ENCODE measurements at regions not wholly inside any gene's neighbourhood (a gene's known extent, or its start where the extent isn't known, plus 50 kb on each side); places are given as distances from the start of the nearest gene placed in this dataset.
A peak's percentile ranks its signal among the peaks of the same experiment; 100 is the strongest.

DNA sequence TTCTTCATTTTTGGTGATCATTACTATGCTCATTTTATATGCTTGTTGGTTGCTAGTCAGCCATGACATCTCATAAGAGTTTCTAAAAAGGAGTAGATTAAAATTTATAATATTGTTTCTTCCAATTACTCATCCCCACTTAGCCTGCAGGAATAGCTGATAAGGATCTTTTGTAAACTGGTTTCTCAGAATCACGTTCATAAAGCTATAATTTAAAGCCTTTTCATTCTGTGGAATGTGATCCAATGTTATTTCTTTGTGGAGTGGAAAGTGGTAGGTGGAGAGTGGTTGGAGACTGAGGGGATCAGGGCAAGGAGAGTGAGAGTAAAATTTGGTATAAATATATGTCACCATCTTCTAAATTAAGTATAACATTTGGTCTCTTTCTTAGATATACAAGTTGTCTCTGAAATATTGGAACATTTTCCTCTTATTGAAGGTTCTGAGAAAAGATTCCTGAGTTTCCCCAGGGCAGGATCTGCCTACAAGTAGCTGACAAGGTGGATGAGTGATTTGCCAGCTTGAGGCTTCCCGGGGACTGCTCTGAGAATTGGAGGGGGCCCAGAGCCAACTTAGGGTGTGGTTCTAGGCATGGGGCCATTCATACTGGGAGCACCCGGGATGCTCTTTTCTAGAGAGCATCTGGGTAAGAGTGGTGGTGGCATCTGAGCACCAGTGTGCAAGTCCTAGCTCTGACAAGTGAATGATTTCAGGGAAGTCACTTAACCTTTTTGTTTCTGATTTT is 116.4 kb downstream of the TBX19 start:
- ATAC-seq (no peak), DNase-seq (ENCODE audit: low spot score) (no peak)
- intact Hi-C loops (cut with DNase I): no loop called here

DNA sequence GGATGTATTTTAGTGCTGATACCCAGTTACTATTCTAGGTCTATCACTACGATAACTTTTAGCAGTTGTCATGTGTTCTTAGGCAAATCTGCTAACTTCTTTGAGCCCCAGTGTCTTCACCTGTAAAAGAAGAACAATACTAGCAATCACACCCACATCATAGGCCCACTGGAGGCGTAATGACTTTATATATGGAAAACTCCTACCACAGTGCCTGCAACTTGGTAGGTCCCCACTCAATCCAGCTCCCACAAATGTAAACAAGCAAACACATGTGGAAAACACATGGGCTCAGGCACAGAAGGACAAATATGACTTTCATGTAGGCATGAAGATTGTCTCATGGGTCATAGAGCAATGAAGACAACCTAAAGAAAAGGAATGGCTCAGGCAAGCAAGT is 115.8 kb downstream of the TBX19 start:
- no peak for DNase-seq (ENCODE audit: low spot score)
- ATAC-seq: no peak
- intact Hi-C loops (cut with DNase I): no loop called here

DNA sequence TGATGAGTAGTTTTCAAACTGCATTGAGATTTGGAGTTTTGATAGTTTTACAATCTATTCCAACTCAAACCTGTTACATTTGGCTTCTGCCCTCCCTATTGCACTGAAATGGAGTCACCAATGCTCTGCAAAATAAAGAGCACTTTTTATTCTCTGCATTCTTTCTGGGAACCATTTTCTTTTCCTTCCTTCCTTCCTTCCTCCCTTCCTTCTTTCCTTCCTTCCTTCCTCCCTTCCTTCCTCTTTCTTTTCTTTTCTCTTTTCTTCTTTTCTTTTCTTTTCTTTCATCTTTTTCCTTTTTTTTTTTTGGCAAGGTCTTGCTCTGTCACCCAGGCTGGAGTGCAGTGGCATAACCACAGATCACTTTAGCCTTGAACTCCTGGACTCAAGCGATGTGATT is 114.2 kb downstream of the TBX19 start:
- DNase-seq (ENCODE audit: low spot score) (no peak), ATAC-seq (no peak)
- intact Hi-C loops (cut with DNase I): no loop called here

DNA sequence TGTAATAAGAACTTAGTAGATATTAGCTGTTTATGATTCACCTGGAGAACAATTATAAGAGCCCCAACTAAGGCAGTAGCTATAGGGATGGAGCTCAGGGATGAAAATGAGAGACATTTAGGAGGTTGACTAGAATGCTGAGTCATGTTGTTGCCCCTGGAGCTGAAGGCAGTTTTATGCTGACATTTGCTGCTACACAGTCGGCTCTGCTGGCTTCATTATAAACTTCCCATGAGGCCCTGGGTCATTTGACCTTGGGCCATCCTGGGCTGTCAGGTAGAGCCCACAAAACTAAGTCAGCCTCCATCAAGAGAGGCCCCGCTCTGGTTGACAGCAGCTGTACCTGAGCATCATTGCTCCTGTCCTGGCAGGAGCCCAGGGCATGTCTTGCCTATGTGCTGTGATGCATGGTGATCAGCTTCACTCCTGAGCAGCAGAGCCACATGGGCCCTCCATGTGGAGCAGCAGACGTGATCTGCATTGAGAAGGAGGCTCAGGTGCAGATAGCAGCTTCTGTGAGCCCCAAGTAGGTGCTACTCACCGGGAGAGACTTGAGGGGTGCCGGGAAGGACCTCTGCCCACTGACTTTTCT is 112.4 kb downstream of the TBX19 start:
- no peak for DNase-seq (ENCODE audit: low spot score)
- intact Hi-C loops (cut with DNase I): no loop called here
- no peak for ATAC-seq

DNA sequence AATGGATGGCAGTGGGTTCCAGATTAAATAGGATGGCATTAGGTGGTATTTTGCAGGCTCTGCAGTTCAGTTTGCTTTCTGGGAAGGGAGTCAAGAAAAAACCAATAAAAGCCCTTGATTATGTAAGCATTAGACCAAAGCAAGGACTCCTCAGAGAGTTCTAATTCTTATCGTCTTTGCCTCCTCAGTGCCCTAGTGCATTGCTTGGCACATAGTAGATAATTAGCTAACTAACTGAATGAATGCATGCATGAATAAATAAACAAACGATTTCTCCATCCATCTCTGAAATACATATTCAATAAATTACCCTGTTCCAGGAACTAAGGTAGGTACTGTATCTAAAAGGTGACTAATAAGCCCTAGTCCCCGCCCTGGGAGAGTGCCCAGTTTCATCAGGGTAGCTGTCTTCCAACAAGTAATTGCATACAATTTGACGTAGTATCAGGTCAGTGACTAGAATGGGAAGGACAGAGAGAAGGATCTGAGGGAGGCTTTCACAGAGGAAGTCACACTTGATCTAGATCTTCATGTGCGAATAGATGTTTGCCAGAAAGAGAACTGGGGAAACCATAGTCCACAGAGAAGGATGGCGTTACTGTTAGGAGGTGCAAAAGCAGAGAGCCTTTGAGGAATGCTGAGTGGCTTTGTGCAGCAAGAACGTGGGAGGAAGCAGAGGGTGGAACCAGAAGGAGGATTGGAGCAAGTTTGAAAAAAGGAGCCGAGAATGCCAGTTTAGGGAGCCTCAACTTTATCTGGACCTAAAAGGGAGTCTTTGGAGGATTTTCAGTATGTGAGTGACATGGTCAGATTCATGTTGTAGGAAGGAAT is 111.4 kb downstream of the TBX19 start:
- ATAC-seq (no peak), DNase-seq (ENCODE audit: low spot score) (no peak)
- intact Hi-C loops (cut with DNase I): no loop called here

DNA sequence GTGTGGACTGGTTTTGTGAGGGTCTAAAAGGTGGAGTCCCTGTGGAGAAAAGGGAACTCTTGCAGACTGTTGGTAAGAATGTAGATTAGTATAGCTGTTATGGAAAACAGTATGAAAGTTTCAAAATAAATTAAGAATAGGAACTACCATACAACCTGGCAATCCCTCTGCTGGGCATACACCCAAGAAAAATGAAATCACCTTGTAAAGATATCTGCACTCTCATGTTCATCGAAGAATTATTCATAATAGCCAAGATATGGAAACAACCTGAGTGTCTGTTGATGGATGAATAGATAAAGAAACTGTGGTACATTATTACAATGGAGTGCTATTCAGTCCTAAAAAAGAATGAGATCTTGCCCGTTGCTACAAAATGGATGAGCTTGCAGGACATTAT is 109.6 kb downstream of the TBX19 start:
- DNase-seq (ENCODE audit: low spot score) (no peak), ATAC-seq (no peak)
- intact Hi-C loops (cut with DNase I): no loop called here

DNA sequence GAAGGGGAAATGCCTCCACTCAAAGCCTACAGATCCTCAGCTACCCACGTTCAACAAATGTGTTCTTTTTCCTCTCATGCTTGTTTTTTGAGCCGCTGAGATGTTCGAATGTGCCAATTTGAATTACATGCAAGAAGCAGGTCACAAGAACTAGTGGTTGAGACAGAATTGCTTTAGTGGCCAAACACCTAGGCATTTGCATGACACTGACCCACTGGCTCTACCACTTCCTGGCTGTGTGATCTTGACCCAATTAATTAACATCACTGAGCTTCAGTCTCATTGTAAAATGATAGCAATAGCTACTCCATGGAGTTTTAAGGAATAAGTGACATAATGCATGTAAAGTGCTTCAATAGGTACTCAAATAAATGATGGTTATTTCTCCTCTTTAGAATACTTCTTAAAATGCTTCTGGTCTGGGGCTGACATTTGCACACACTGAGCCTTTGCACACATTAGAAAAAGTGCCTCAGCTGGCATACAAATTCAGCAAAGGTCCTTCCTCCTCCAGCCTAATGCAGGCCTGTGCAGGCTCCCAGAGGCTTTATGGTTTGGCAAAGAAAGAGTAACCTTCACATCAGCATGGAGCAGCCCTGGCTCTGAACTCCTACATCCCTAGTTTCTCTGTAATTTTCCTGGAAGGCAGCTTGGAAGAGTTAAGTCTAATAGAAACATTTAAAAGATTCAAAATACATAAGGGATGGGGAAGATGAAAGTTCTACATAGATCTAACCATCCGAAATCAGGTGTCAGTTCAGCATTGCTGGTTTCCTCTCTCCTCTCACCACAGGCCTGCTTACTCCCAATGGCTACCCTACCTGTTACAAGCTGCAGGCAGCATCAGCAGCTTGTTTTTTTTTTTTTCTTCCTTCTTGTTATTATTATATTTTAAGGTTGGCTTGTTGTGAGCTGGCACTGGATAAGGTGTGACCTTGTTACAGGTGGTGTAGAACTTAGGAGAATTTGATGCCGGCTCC is 107.4 kb downstream of the TBX19 start:
- no peak for DNase-seq (ENCODE audit: low spot score)
- ATAC-seq: no peak
- intact Hi-C loops (cut with DNase I): no loop called here

DNA sequence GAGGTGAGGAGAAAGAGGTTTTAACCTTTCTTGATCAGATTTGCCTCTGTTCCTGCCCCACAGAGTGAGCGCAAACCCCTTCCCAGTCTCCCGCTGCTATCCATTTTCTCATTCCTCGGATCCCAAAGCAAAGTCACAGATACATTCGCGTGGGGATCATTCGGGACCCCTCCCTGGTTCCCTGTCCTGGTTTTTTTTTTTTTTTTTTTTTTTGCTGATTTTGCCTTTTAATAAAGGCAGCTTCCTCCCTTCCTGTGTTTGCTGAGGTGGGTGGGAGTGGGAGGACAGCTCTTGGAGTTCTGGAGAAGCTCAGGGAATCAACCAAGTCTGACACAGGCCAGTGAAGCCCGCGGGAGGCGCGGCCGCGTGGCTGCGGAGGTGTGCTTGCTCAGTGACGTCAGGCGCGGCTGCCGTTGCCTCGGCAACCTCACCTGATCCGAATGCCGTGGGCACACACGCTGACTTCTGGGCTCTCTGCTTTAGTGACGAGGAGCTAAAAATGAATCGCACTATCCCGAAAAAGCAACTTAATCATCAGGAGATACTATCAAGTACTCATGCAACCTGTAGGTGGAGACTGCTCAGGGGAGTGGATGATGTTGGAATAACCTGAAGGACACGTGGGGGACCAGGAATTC is 106.4 kb downstream of the TBX19 start:
- ATAC-seq: peak; percentile 73
- intact Hi-C loops (cut with DNase I): no loop called here
- no peak for DNase-seq (ENCODE audit: low spot score)

DNA sequence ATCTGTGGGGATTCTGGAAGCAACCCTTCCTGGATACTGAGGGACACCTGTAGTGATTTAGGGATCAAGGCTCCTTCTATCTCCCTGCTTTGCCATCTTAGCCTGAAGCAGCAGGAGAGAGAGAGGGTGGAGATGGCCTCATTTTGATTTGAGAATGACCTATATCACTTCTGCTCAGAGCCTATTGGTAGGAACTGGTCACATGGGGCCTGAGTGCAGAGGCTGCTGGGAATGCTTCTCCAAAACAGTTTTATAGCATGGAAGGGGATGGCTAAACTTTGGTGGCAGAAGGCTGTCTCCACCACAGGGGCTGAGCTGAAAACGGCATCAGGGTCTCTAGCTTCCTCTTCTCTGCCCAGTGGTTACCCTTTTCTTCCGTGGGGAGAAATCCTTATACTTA is 105.8 kb downstream of the TBX19 start:
- ATAC-seq (no peak), DNase-seq (ENCODE audit: low spot score) (no peak)
- intact Hi-C loops (cut with DNase I): no loop called here

DNA sequence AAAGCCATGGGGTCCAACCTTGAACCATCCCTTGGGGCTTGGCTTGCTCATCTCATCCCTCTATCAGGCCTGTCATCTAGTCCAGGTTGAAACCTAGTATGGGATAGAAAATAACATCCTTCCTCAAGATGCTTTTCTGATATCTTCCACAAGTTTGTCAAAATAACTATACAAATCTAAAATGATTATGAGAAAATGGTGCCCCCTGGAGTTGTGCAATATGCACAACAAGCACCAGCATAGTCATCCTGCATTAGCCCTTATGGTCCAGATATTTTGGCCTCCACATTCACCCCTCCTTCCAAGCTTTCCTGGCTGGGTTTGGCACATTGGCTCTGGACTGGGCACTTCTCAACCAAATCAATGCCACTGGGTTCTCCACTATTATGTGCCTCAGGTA is 101.2 kb downstream of the TBX19 start:
- DNase-seq (ENCODE audit: low spot score): no peak
- intact Hi-C loops (cut with DNase I): no loop called here
- ATAC-seq: no peak

DNA sequence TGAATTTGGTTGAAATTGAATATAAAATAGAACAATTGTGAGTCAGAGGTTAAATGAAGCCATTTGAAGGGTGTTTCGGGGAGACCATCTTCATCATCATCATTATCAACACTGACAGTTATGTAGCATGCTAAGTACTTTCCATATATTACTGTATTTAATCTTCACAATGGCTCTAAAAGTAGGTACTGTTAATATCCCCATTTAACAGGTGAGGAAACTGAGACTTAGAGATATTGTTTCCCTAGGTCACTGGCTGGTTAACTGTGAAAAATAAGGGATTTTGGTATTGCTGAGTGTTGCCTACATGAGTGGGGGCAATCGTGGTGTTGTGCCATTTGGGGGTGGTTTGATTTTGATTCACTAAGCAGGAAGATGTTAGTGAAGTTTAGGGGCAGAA is 100.3 kb downstream of the TBX19 start:
- intact Hi-C loops (cut with DNase I): no loop called here
- no peak for ATAC-seq
- no peak for DNase-seq (ENCODE audit: low spot score)

DNA sequence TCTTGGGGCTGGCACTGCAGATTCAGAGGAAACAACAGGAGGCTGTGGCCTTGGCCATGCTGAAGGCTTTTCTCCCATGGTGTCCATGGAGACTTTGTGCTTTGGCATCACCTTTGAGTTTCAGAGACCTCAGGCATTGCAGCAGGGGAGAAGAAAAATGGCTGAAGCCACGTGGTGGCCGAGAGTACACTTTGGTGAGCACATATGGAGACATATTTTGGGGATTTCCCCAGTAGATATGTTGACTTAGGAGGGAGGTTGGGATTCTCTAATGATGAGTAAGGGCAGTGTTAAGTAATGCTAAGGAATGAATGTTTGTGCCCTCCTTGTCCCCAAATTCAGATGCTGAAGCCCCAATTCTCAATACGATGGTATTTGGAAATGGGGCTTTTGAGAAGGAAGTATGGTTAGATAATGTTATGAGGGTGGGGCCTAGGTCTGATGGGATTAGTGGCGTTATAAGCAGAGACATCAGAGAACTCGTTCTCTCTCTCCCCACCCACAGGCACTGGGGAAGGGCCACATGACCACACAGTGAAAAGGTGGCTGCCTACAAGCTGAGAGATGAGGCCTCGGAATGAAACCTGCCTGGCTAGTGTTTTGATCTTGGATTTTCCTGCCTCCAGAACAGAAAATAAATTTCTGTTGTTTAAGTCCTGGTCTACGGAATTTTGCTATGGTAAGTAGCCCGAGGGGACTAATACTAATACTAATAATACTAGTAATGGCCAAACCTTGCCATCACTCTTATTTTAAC is 98.6 kb downstream of the TBX19 start:
- no peak for DNase-seq (ENCODE audit: low spot score)
- intact Hi-C loops (cut with DNase I): loop anchor here (5.0 kb wide), 1 partner anchor 1322 kb away; no protein-coding TSS in a partner anchor
- no peak for ATAC-seq

DNA sequence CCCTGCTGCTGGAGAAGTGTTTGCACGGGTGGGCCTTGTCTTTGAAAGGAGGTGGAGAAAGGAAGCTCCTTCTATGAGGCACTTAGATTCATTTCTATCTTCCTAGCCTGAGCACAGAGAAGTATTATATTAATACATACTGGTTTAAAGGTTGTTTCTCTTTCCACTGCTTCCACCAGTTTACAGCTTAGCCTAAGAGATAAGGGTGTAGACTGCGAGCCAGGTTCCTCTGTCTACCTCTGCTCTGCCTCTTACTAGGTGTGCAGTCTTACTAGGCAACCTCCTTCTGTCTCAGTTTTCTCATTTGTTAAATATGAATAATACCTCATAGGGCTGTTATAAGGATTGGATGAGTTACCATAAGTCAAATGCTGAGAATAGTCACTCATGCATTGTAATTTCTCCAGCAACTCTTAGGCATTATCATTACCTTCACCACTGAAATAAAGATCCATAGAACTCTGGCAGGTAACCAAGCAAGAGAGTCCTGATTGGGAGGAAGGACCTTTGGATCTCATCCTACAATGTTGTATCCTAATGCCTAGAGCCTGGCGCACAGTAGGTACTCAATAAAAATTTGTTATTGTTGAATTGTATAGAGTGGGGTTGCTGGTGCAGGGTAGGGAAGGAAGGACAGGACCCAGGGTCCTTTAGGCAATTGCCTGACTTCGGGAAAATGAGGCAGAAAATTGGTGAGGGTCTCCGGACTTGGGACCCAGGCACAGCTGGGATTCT is 95.1 kb downstream of the TBX19 start:
- intact Hi-C loops (cut with DNase I): loop anchor here (5.0 kb wide), 1 partner anchor 1318 kb away; no protein-coding TSS in a partner anchor
- no peak for ATAC-seq
- no peak for DNase-seq (ENCODE audit: low spot score)

DNA sequence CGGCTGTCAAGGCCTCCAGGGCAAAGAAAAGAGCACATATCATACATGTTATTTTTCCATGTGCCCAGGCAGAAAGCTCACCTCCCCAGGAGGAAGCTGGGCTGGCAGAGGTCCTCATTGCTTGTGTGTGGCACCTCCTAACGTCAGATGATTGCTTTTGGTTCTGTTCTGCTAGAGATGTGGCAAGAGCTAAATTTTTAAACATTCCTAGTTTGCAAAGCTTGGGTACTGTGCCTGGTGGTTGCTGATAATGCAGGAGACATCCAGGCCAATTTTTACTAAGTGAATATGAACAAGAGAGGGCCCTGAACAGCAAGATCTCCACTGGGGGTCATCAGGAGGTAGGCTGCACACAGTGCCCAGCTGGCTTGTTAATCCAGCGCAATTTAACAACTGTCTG is 93.9 kb downstream of the TBX19 start:
- intact Hi-C loops (cut with DNase I): no loop called here
- ATAC-seq (no peak), DNase-seq (ENCODE audit: low spot score) (no peak)

DNA sequence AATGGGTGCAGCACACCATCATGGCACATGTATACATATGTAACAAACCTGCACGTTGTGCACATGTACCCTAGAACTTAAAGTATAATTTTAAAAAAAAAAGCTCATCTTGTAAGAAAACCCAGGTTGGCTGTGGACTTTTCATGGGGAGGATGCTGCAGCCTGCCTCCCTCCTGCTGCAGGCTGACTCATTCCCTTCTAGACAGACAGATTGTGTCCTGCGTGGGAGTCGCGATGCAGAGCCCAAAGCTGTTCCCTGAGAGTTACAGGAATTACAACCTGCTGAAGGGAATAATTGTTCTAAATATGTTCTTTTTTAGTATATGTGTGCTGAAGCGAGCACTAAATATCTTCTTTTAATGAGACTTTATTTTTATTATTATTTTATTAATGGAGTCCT is 93.2 kb downstream of the TBX19 start:
- ATAC-seq (no peak), DNase-seq (ENCODE audit: low spot score) (no peak)
- intact Hi-C loops (cut with DNase I): no loop called here

DNA sequence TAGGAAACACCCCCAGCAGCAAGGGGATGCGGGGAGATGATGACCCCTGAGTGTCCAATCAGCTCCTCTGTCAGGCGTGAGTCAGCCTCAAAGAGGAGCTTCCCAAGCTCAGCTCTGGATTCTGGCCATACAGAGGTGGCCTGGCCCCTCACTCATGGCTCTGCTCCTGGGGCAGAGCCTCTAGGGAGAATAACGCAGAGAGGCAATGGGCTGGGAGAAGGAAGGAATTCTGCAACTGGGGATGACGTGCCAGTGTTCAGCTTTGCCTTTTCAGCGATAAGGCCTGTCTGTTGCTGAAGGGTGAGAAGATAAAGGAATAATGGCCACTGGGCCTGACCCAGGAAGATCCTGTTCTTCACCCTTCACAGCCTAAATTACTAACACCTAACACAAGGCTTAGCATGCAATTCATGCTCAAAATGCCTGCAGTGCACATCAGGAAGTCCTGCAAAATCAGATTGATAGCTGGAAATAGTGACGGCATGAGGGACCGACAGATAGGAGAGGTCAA is 92.2 kb downstream of the TBX19 start:
- intact Hi-C loops (cut with DNase I): no loop called here
- DNase-seq (ENCODE audit: low spot score): no peak
- no peak for ATAC-seq

DNA sequence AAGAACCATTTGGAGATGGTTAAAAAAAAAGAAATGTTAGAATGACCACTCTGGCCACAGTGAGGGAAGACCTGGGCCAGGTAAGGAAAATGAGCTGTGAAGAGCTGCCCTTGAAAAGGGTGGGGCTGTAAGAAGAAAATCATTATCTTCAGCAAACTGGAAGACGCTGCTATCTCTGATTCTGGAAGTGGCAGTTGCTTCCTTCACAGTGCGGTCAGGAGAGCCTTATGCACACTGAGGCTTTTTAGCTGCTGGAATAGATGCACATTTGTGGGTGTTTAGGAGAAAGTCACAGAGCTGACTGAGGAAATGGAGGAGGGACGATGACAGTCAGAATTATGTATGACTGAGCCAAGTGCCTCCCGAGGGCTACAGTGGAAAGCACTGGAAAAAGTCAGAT is 91.6 kb downstream of the TBX19 start:
- ATAC-seq (no peak), DNase-seq (ENCODE audit: low spot score) (no peak)
- intact Hi-C loops (cut with DNase I): no loop called here

Data from sciatic nerve (tissue), 2 donors.